ENCODE measurements at regions not wholly inside any gene's neighbourhood (a gene's known extent, or its start where the extent isn't known, plus 50 kb on each side); places are given as distances from the start of the nearest gene placed in this dataset.

- Histone ChIP-seq H3K36me3 (replicated peaks) (no peaks in the 10 kb centered on the region), H3K27ac (no peak overlapping the region), H3K27me3 (replicated peaks) (no peaks in the 10 kb centered on the region), H3K4me3 (ENCODE audit: low read depth, low read length) (no peak overlapping the region)
- DNase-seq = no peak
- no peak for TF ChIP-seq CTCF (IDR thresholded peaks at IDR 0.05; ENCODE audit: low read depth, low read length, missing control alignments)
- in situ Hi-C loops (cut with HindIII; ENCODE audit: low pct_ligation_motif_present, low sequenced_read_pairs) = no loop called here
Observed at GRCh38 chr21:41079159-41079558, 88.8 kb upstream of the BACE2 start.

- H3K36me3 ChIP-seq (replicated peaks) = no peaks in the 10 kb centered on the region
- in situ Hi-C loops (cut with HindIII; ENCODE audit: low pct_ligation_motif_present, low sequenced_read_pairs) = no loop called here
- DNase-seq = no peak
- TF ChIP-seq CTCF (IDR thresholded peaks at IDR 0.05; ENCODE audit: low read depth, low read length, missing control alignments) = no peak
- no peak overlapping the region for H3K27ac ChIP-seq
- no peaks in the 10 kb centered on the region for H3K27me3 ChIP-seq (replicated peaks)
- no peak overlapping the region for H3K4me3 ChIP-seq (ENCODE audit: low read depth, low read length)
Observed at GRCh38 chr21:41080485-41081121, 87.4 kb upstream of the BACE2 start.

GRCh38 chr21:41086569-41086968, 81.4 kb upstream of the BACE2 start:
- no peaks in the 10 kb centered on the region for H3K27me3 ChIP-seq (replicated peaks)
- no peak for TF ChIP-seq CTCF (IDR thresholded peaks at IDR 0.05; ENCODE audit: low read depth, low read length, missing control alignments)
- no peak for DNase-seq
- no peak overlapping the region for H3K27ac ChIP-seq
- no peaks in the 10 kb centered on the region for H3K36me3 ChIP-seq (replicated peaks)
- in situ Hi-C loops (cut with HindIII; ENCODE audit: low pct_ligation_motif_present, low sequenced_read_pairs) = no loop called here
- H3K4me3 ChIP-seq (ENCODE audit: low read depth, low read length) = no peak overlapping the region

GRCh38 chr21:41090981-41091380, 77.0 kb upstream of the BACE2 start:
- Histone ChIP-seq H3K27me3 (replicated peaks) (no peaks in the 10 kb centered on the region), H3K27ac (no peak overlapping the region), H3K4me3 (ENCODE audit: low read depth, low read length) (no peak overlapping the region), H3K36me3 (replicated peaks) (no peaks in the 10 kb centered on the region)
- TF ChIP-seq CTCF (IDR thresholded peaks at IDR 0.05; ENCODE audit: low read depth, low read length, missing control alignments) = no peak
- no peak for DNase-seq
- in situ Hi-C loops (cut with HindIII; ENCODE audit: low pct_ligation_motif_present, low sequenced_read_pairs) = no loop called here

GRCh38 chr21:41091616-41092015, 76.3 kb upstream of the BACE2 start:
- in situ Hi-C loops (cut with HindIII; ENCODE audit: low pct_ligation_motif_present, low sequenced_read_pairs) = no loop called here
- no peaks in the 10 kb centered on the region for H3K36me3 ChIP-seq (replicated peaks)
- no peak overlapping the region for H3K27ac ChIP-seq
- no peak for DNase-seq
- no peak for TF ChIP-seq CTCF (IDR thresholded peaks at IDR 0.05; ENCODE audit: low read depth, low read length, missing control alignments)
- no peaks in the 10 kb centered on the region for H3K27me3 ChIP-seq (replicated peaks)
- H3K4me3 ChIP-seq (ENCODE audit: low read depth, low read length) = no peak overlapping the region

- H3K27me3 ChIP-seq (replicated peaks) = no peaks in the 10 kb centered on the region
- DNase-seq = no peak
- TF ChIP-seq CTCF (IDR thresholded peaks at IDR 0.05; ENCODE audit: low read depth, low read length, missing control alignments) = no peak
- H3K36me3 ChIP-seq (replicated peaks) = no peaks in the 10 kb centered on the region
- H3K27ac ChIP-seq = no peak overlapping the region
- H3K4me3 ChIP-seq (ENCODE audit: low read depth, low read length) = no peak overlapping the region
- in situ Hi-C loops (cut with HindIII; ENCODE audit: low pct_ligation_motif_present, low sequenced_read_pairs) = no loop called here
Observed at GRCh38 chr21:41092312-41092711, 75.6 kb upstream of the BACE2 start.
